Upper lobe of right lung (tissue), 1 donor: ENCODE measurements at regions not wholly inside any gene's neighbourhood (a gene's known extent, or its start where the extent isn't known, plus 50 kb on each side); places are given as distances from the start of the nearest gene placed in this dataset.

Experiments
- ATAC-seq: fragments of 200-7000 bp; cut with Tn5 transposase; one replicate; pipeline ENCODE4 v1.9.1; 2020; ENCODE audit warnings: mild to moderate bottlenecking, moderate library complexity
- DNase-seq: peaks from one replicate; pipeline ENCODE4 v3.0.0-alpha.2; 2020
- H3K27ac ChIP-seq: fragments of 200-600 bp; one replicate; pipeline ENCODE4 v1.8.0; 2022
- H3K27me3 ChIP-seq: fragments of 200-600 bp; one replicate; pipeline ENCODE4 v1.8.0; 2022; ENCODE audit warnings: mild to moderate bottlenecking
- H3K36me3 ChIP-seq: fragments of 200-600 bp; one replicate; pipeline ENCODE4 v1.8.0; 2022
- H3K4me1 ChIP-seq: fragments of 200-600 bp; one replicate; pipeline ENCODE4 v1.8.0; 2022
- H3K4me3 ChIP-seq: fragments of 200-600 bp; one replicate; pipeline ENCODE4 v1.8.0; 2022; ENCODE audit warnings: mild to moderate bottlenecking
- H3K9me3 ChIP-seq: fragments of 200-600 bp; one replicate; pipeline ENCODE4 v1.8.0; 2022
- intact Hi-C: fragments of 100-400 bp; cut with DNase I; formaldehyde crosslinking; loops from one replicate; pipeline ENCODE4 v1.11.0; 2022
- TF ChIP-seq, protein P1 (sequence below): fragments of 200-600 bp; IDR thresholded peaks from one replicate; pipeline ENCODE4 v1.8.0; 2022; ENCODE audit warnings: antibody characterized with exemption
- donor health status: DM: no; HTN: yes; CAD: no; lungs with severe emphysema.

DNA sequence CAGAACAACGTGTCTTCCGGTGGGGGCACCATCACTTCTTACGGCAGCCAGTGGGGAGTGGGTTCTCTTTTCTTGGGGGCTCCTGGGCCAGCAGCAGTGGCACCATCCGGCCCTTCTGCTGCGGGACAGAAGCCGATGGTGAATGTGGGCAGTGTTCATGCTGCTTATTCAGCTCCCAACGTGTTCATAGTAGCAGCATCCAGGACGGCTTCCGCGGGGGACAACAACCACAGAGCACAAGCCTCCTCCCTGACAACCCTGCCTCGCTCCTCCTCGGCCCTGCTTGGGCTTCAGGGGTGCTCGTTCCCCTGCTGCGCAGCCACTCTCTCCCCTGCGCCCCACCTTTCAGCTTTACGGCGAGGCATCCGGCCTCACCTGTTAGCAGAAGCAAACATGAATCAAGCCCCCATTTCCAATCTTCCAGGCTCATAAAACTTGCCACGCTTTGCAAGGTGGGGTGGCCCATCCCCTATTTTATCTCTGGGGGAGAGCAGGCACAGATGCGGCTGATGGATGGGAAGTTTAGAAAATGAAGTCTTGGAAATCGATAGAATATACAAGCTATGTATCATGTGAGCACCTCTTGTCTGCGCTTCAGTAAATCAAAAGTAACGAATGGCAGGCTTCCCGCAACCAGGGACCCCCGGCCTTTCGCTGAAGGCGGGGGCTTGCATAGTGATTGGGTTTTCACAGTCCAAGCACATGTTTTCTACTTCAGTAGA, 191.8 kb upstream of the NECTIN1 start:
- H3K4me3 ChIP-seq, result no peak overlapping the region
- no peaks in the 10 kb centered on the region for H3K9me3 ChIP-seq
- no peaks in the 10 kb centered on the region for H3K36me3 ChIP-seq
- no peak for ATAC-seq
- no peaks in the 10 kb centered on the region for H3K4me1 ChIP-seq
- H3K27me3 ChIP-seq, result no peaks in the 10 kb centered on the region
- TF ChIP-seq, protein P1, sequence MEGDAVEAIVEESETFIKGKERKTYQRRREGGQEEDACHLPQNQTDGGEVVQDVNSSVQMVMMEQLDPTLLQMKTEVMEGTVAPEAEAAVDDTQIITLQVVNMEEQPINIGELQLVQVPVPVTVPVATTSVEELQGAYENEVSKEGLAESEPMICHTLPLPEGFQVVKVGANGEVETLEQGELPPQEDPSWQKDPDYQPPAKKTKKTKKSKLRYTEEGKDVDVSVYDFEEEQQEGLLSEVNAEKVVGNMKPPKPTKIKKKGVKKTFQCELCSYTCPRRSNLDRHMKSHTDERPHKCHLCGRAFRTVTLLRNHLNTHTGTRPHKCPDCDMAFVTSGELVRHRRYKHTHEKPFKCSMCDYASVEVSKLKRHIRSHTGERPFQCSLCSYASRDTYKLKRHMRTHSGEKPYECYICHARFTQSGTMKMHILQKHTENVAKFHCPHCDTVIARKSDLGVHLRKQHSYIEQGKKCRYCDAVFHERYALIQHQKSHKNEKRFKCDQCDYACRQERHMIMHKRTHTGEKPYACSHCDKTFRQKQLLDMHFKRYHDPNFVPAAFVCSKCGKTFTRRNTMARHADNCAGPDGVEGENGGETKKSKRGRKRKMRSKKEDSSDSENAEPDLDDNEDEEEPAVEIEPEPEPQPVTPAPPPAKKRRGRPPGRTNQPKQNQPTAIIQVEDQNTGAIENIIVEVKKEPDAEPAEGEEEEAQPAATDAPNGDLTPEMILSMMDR, result no peak
- no peak for DNase-seq
- intact Hi-C loops, result no loop called here
- H3K27ac ChIP-seq, result no peak overlapping the region

DNA sequence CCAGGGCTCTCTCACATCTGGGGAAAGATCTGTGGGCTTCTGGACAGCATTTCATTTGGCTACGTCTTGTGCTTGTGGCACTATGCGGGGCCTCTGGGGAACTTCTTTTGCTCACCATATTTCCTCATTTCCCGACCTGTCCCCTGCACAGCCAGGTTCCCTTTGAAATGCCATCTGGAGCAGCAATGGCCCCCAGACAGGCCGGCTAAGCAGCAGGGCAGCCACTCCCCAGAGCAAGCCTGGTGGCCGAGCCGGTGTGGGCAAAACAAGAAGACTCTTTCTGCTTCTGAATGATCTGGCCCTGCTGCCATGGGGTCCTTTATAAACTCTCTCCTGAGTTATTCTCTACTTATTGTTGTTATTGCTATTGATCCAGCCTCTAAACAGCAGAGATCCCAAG, 190.7 kb upstream of the NECTIN1 start:
- H3K9me3 ChIP-seq, result no peaks in the 10 kb centered on the region
- TF ChIP-seq, protein P1, result no peak
- no peak for DNase-seq
- no peaks in the 10 kb centered on the region for H3K36me3 ChIP-seq
- H3K4me1 ChIP-seq, result no peaks in the 10 kb centered on the region
- no peak overlapping the region for H3K4me3 ChIP-seq
- H3K27me3 ChIP-seq, result no peaks in the 10 kb centered on the region
- H3K27ac ChIP-seq, result no peak overlapping the region
- no peak for ATAC-seq
- intact Hi-C loops, result no loop called here

DNA sequence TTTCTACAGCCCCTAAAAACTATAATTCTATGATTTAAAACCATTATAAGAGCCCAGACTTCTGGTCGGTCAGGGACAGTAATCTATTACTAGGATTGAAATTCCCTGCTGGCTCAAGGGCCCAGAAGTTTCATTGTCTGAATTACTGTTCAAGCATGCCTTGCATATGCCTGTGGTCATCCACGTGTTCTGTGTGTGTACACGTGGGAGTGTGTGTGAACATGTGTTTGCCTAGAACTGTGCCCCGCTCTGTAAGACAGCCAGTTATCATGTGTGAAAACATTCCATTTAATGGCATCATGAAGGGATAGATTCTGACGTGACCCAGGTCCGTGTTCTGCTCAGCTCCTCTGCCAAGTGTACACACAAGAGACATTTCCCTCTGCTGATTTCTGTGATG, 189.3 kb upstream of the NECTIN1 start:
- TF ChIP-seq, protein P1, result no peak
- Histone ChIP-seq H3K27me3 (no peaks in the 10 kb centered on the region), H3K4me1 (no peaks in the 10 kb centered on the region), H3K27ac (no peak overlapping the region), H3K4me3 (no peak overlapping the region), H3K36me3 (no peaks in the 10 kb centered on the region), H3K9me3 (no peaks in the 10 kb centered on the region)
- no peak for DNase-seq
- ATAC-seq, result no peak
- intact Hi-C loops, result no loop called here

DNA sequence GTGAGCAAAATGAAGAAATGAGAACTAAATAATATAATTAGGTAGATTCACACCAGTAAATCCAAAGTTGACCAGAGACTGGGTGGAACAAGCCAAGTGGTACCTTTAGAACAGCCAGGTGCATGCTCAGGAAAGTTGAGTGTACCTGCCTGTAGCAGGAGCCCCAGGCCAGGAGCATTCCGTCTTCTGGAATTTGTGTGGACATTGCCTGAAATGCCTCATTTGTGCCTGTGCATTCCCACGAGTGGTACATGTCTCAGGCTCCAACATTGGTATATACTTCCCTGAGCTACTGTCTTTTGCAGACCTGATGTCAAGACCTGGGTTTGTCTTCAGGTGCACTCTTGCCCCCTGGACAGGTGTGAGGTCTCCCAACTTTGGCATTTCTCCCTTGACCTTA, 187.6 kb upstream of the NECTIN1 start:
- DNase-seq (no peak), ATAC-seq (no peak)
- Histone ChIP-seq H3K27me3 (no peaks in the 10 kb centered on the region), H3K9me3 (no peaks in the 10 kb centered on the region), H3K27ac (no peak overlapping the region), H3K4me1 (no peaks in the 10 kb centered on the region), H3K4me3 (no peak overlapping the region), H3K36me3 (no peaks in the 10 kb centered on the region)
- TF ChIP-seq, protein P1, result no peak
- intact Hi-C loops, result no loop called here

DNA sequence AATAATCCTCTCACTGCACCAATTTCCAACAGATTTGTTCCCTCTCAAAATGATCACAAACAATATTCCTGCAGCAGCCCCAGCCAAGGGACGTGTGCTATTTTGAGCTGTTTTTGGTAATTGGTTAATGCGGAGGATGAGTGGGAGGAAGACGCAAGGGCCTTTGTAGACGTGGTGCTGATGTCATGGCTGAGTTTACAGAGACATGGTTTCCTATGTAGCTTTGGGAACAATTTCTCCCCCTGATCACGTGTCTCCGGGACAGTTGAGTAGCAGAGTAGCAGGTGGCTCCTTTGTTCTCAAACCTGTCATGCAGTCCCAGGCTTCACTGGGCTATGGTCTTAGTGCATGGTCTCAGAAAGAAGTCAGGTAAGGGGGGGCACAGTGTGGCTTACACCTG, 183.2 kb upstream of the NECTIN1 start:
- Histone ChIP-seq H3K4me3 (no peak overlapping the region), H3K4me1 (no peaks in the 10 kb centered on the region), H3K27ac (no peak overlapping the region), H3K36me3 (no peaks in the 10 kb centered on the region), H3K9me3 (no peaks in the 10 kb centered on the region), H3K27me3 (no peaks in the 10 kb centered on the region)
- ATAC-seq (no peak), DNase-seq (no peak)
- intact Hi-C loops, result no loop called here
- TF ChIP-seq, protein P1, result no peak

DNA sequence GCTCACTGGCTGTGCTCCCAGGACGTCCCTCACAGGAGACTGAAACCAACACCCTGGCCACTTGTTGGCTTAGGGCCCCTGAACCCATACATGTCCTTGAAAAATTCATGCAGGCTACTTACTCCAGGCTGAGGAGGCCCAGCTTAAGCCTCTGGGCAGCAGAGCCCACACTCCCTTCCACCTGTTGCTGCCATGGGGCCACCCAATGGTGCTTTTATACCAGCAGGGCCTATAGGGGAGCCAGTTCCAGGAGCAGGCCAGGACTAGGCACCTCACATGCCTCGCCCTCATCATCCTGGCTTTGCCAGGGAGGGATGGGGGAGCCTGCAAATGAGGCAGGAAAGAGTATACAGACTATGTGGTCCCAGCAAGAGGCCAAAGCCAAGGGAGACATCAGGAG, 181.7 kb upstream of the NECTIN1 start:
- no peaks in the 10 kb centered on the region for H3K27me3 ChIP-seq
- intact Hi-C loops, result no loop called here
- no peak overlapping the region for H3K4me3 ChIP-seq
- H3K36me3 ChIP-seq, result no peaks in the 10 kb centered on the region
- DNase-seq (no peak), ATAC-seq (no peak)
- H3K4me1 ChIP-seq, result no peaks in the 10 kb centered on the region
- no peak overlapping the region for H3K27ac ChIP-seq
- TF ChIP-seq, protein P1, result no peak
- H3K9me3 ChIP-seq, result no peaks in the 10 kb centered on the region
